ENCODE measurements at regions not wholly inside any gene's neighbourhood (a gene's known extent, or its start where the extent isn't known, plus 50 kb on each side); places are given as distances from the start of the nearest gene placed in this dataset.

- TF ChIP-seq RAD21 (CRISPR knock-in tag; conservative IDR thresholded peaks at IDR 0.05 in 1 of 2, IDR thresholded peaks at IDR 0.05 in 1 of 2) (no peak), ZNF699 (CRISPR knock-in tag; IDR thresholded peaks at IDR 0.05; ENCODE audit: insufficient replicate concordance) (no peak)
Measured at GRCh38 chr7:131786204-131786603, 229.8 kb upstream of the PODXL start (continued).

GRCh38 chr7:131778601-131779000 is 222.2 kb upstream of the PODXL start:
- Histone ChIP-seq H3K36me3 (ENCODE audit: control insufficient read depth, insufficient read depth, low read length) (no peaks in the 10 kb centered on the region), H3K4me2 (ENCODE audit: insufficient read depth, low read length) (no peak overlapping the region), H3K9me1 (ENCODE audit: control insufficient read depth, insufficient read depth, low read length) (no peaks in the 10 kb centered on the region), H3K9me3 (replicated peaks; ENCODE audit: control insufficient read depth, insufficient read depth, low read depth, low read length) (no peaks in the 10 kb centered on the region), H3K79me2 (ENCODE audit: control insufficient read depth, insufficient read depth, low read length) (no peaks in the 10 kb centered on the region), H2AFZ (ENCODE audit: low read depth, low read length) (no peak overlapping the region), H3K27me3 (ENCODE audit: control insufficient read depth in 2 of 2, insufficient read depth in 2 of 2, low read length in 2 of 2) (peaks cover 6 to 15% of the 10 kb centered on the region in 2 experiments; a peak in 2 of 5 replicates), H3K4me3 (no peak overlapping the region), H3K9ac (ENCODE audit: insufficient read depth in 1 of 2, low read depth in 2 of 2, low read length in 2 of 2) (no peak overlapping the region), H4K20me1 (replicated peaks; ENCODE audit: control insufficient read depth, insufficient read depth, low read length) (no peaks in the 10 kb centered on the region), H3K27ac (ENCODE audit: extremely low read depth, low read depth, low read length) (no peak overlapping the region), H3K4me1 (replicated peaks in 1 of 2; ENCODE audit: control insufficient read depth in 2 of 2, insufficient read depth in 2 of 2, low read length in 2 of 2) (no peaks in the 10 kb centered on the region)
- ATAC-seq, result no peak
- intact Hi-C loops (cut with micrococcal nuclease), result no loop called here
- WGBS (ENCODE audit: insufficient coverage, low coverage, missing lambda C conversion rate), result 0% methylated on average over 2 of the region's 2 CpGs
- BruUV-seq (replicated peaks), result no TSS peak
- ChIA-PET CTCF (ENCODE audit: low intra/inter-chr PET ratio) (interaction anchor here (0.7 kb wide), 1 partner anchor 21 kb away, joined by 3 read pairs; no protein-coding TSS in a partner anchor), POLR2A (no interaction called here)
- in situ Hi-C loops (cut with MboI), result no loop called here
- TF ChIP-seq RBM22 (IDR thresholded peaks at IDR 0.05; ENCODE audit: low read depth, low read length, poor library complexity, severe bottlenecking), result no peak
- no peak for TF ChIP-seq ARID3B (CRISPR knock-in tag; IDR thresholded peaks at IDR 0.05; ENCODE audit: borderline replicate concordance)
- no peak for TF ChIP-seq ZNF3 (CRISPR knock-in tag; IDR thresholded peaks at IDR 0.05)
- no peak for TF ChIP-seq ZNF778 (CRISPR knock-in tag; IDR thresholded peaks at IDR 0.05)
- TF ChIP-seq RNF2 (IDR thresholded peaks at IDR 0.05), result no peak
- TF ChIP-seq ZNF609 (CRISPR knock-in tag; IDR thresholded peaks at IDR 0.05; ENCODE audit: borderline replicate concordance), result no peak
- DNase-seq (ENCODE audit: extremely low read depth in 1 of 4, low spot score in 3 of 4), result no peak
- FAIRE-seq, result no peak
